GM18951 (cell line): ENCODE measurements at regions not wholly inside any gene's neighbourhood (a gene's known extent, or its start where the extent isn't known, plus 50 kb on each side); places are given as distances from the start of the nearest gene placed in this dataset.

Experiments
- POLR2A ChIP-seq: IDR thresholded peaks from 4 replicates; pipeline ENCODE4 v1.6.1; 2011; ENCODE audit warnings: mild to moderate bottlenecking; ENCODE audit not compliant: insufficient read length, insufficient read depth; ENCODE audit errors: extremely low read depth
- in situ Hi-C: fragments of 300-500 bp; cut with MboI; formaldehyde crosslinking; loops from one replicate; pipeline ENCODE4 v1.12.0; 2022; ENCODE audit warnings: low sequenced_read_pairs, mixed read lengths, inconsistent platforms; ENCODE audit not compliant: unreplicated experiment

GRCh38 chr16:31695667-31696066 lies 168.0 kb downstream of the AHSP start:
- no peak for TF ChIP-seq POLR2A
- in situ Hi-C loops = no loop called here

- TF ChIP-seq POLR2A = no peak
- in situ Hi-C loops = no loop called here
These were observed 169.5 kb downstream of the AHSP start for GRCh38 chr16:31696968-31697743.

- no peak for TF ChIP-seq POLR2A
- in situ Hi-C loops = no loop called here
These were observed 170.0 kb downstream of the AHSP start for GRCh38 chr16:31697744-31698125.

GRCh38 chr16:31698901-31699300 lies 171.2 kb downstream of the AHSP start:
- in situ Hi-C loops = no loop called here
- no peak for TF ChIP-seq POLR2A

- TF ChIP-seq POLR2A = no peak
- in situ Hi-C loops = no loop called here
These were observed 171.9 kb downstream of the AHSP start for GRCh38 chr16:31699601-31700000.

- in situ Hi-C loops = loop anchor here (10.0 kb wide), 1 partner anchor 195 kb away; the partner anchor contains the start of gene RUSF1
- no peak for TF ChIP-seq POLR2A
These were observed 172.5 kb downstream of the AHSP start for GRCh38 chr16:31700200-31700529.

- in situ Hi-C loops = loop anchor here (10.0 kb wide), 1 partner anchor 196 kb away; the partner anchor contains the start of gene RUSF1
These were observed 172.8 kb upstream of the ZNF267 start for GRCh38 chr16:31700530-31701388.

GRCh38 chr16:31701734-31702133 lies 171.9 kb upstream of the ZNF267 start:
- in situ Hi-C loops = loop anchor here (10.0 kb wide), 1 partner anchor 197 kb away; the partner anchor contains the start of gene RUSF1
- TF ChIP-seq POLR2A = no peak

More at GRCh38 chr16:31700530-31701388, 172.8 kb upstream of the ZNF267 start:
- TF ChIP-seq POLR2A = peak; percentile 72

GRCh38 chr16:31702796-31703195 lies 170.8 kb upstream of the ZNF267 start:
- no peak for TF ChIP-seq POLR2A
- in situ Hi-C loops = loop anchor here (10.0 kb wide), 1 partner anchor 198 kb away; the partner anchor contains the start of gene RUSF1

GRCh38 chr16:31703526-31704128 lies 170.0 kb upstream of the ZNF267 start:
- TF ChIP-seq POLR2A = no peak
- in situ Hi-C loops = loop anchor here (10.0 kb wide), 1 partner anchor 199 kb away; the partner anchor contains the start of gene RUSF1

GRCh38 chr16:31704138-31704537 lies 169.5 kb upstream of the ZNF267 start:
- TF ChIP-seq POLR2A = no peak
- in situ Hi-C loops = loop anchor here (10.0 kb wide), 1 partner anchor 199 kb away; the partner anchor contains the start of gene RUSF1

- in situ Hi-C loops = loop anchor here (10.0 kb wide), 1 partner anchor 201 kb away; the partner anchor contains the start of gene RUSF1
- no peak for TF ChIP-seq POLR2A
These were observed 168.2 kb upstream of the ZNF267 start for GRCh38 chr16:31705371-31705770.

- no peak for TF ChIP-seq POLR2A
- in situ Hi-C loops = loop anchor here (10.0 kb wide), 1 partner anchor 202 kb away; the partner anchor contains the start of gene RUSF1
These were observed 167.3 kb upstream of the ZNF267 start for GRCh38 chr16:31706318-31706717.
